Loucy (cell line): ENCODE measurements at regions not wholly inside any gene's neighbourhood (a gene's known extent, or its start where the extent isn't known, plus 50 kb on each side); places are given as distances from the start of the nearest gene placed in this dataset.

ENCODE experiments used
- H2AFZ ChIP-seq: fragments of 200-600 bp; sonication (generic); 2 replicates; pipeline ENCODE4 v1.6.0; 2016; ENCODE audit warnings: antibody characterized with exemption, mild to moderate bottlenecking, low read length, moderate library complexity
- H3F3A ChIP-seq: fragments of 200-600 bp; 2 replicates; pipeline ENCODE4 v1.6.0; 2016; ENCODE audit warnings: antibody characterized with exemption, low read depth, mild to moderate bottlenecking
- H3K27me3 ChIP-seq: fragments of 200-600 bp; sonication (generic); 2 replicates; pipeline ENCODE4 v1.6.1; 2014; ENCODE audit warnings: low read length, mild to moderate bottlenecking; ENCODE audit not compliant: insufficient read depth, poor library complexity, severe bottlenecking
- H3K36me3 ChIP-seq: fragments of 200-600 bp; sonication (generic); 2 replicates; pipeline ENCODE4 v1.6.1; 2016; ENCODE audit warnings: low read length; ENCODE audit not compliant: insufficient read depth
- H3K4me1 ChIP-seq: fragments of 200-600 bp; sonication (generic); 2 replicates; pipeline ENCODE4 v1.5.1; 2014; ENCODE audit warnings: low read length, mild to moderate bottlenecking; ENCODE audit not compliant: insufficient read depth, poor library complexity, severe bottlenecking
- H3K4me2 ChIP-seq: fragments of 200-600 bp; sonication (generic); 2 replicates; pipeline ENCODE4 v1.6.0; 2014; ENCODE audit warnings: antibody characterized with exemption, low read length, low read depth, mild to moderate bottlenecking; ENCODE audit not compliant: poor library complexity, severe bottlenecking
- H3K4me3 ChIP-seq: fragments of 200-600 bp; sonication (generic); 2 replicates; pipeline ENCODE4 v1.5.1; 2014; ENCODE audit warnings: low read length, mild to moderate bottlenecking, mixed read lengths; ENCODE audit not compliant: poor library complexity, severe bottlenecking
- H3K79me2 ChIP-seq: fragments of 200-600 bp; sonication (generic); 2 replicates; pipeline ENCODE4 v1.6.1; 2014; ENCODE audit warnings: low read length; ENCODE audit not compliant: insufficient read depth
- H3K9ac ChIP-seq: fragments of 200-600 bp; sonication (generic); 2 replicates; pipeline ENCODE4 v1.6.0; 2014; ENCODE audit warnings: mild to moderate bottlenecking, low read depth, low read length, moderate library complexity; ENCODE audit not compliant: poor library complexity, severe bottlenecking
- H3K9me2 ChIP-seq: fragments of 200-600 bp; sonication (generic); replicated peaks from 2 replicates; pipeline ENCODE4 v1.6.1; 2016; ENCODE audit warnings: low read depth, low read length, mixed read lengths
- H3K9me3 ChIP-seq: fragments of 200-600 bp; sonication (generic); 2 replicates; pipeline ENCODE4 v1.6.1; 2014; ENCODE audit warnings: mild to moderate bottlenecking, antibody characterized with exemption, low read length, low read depth; ENCODE audit not compliant: insufficient read depth
- H4K20me1 ChIP-seq: fragments of 200-600 bp; sonication (generic); 2 replicates; pipeline ENCODE4 v1.6.0; 2014; ENCODE audit warnings: antibody characterized with exemption, low read length, mild to moderate bottlenecking; ENCODE audit not compliant: insufficient read depth, poor library complexity, severe bottlenecking
- CTCF ChIP-seq: fragments of 200-600 bp; sonication (generic); conservative IDR thresholded peaks from 2 replicates; pipeline ENCODE4 v1.5.1; 2014; ENCODE audit warnings: mild to moderate bottlenecking, antibody characterized with exemption, low read length
- EZH2phosphoT487 ChIP-seq: fragments of 200-600 bp; IDR thresholded peaks from 2 replicates; pipeline ENCODE4 v1.6.1; 2018; ENCODE audit warnings: antibody characterized with exemption, mild to moderate bottlenecking, moderate library complexity, borderline replicate concordance

GRCh38 chr2:225894236-225894980, 494.9 kb downstream of the NYAP2 start:
- no peaks in the 10 kb centered on the region for H3K9me3 ChIP-seq
- H3K4me3 ChIP-seq: no peak overlapping the region
- no peak overlapping the region for H2AFZ ChIP-seq
- no peaks in the 10 kb centered on the region for H3K27me3 ChIP-seq
- no peaks in the 10 kb centered on the region for H3F3A ChIP-seq
- TF ChIP-seq EZH2phosphoT487 (no peak), CTCF (no peak)
- no peak overlapping the region for H3K9ac ChIP-seq
- no peaks in the 10 kb centered on the region for H3K9me2 ChIP-seq
- H3K36me3 ChIP-seq: no peaks in the 10 kb centered on the region
- H3K4me1 ChIP-seq: no peaks in the 10 kb centered on the region
- no peaks in the 10 kb centered on the region for H4K20me1 ChIP-seq
- no peak overlapping the region for H3K4me2 ChIP-seq
- H3K79me2 ChIP-seq: no peaks in the 10 kb centered on the region

- Histone ChIP-seq H4K20me1 (no peaks in the 10 kb centered on the region), H3K79me2 (no peaks in the 10 kb centered on the region), H3K9me2 (no peaks in the 10 kb centered on the region), H3K27me3 (no peaks in the 10 kb centered on the region), H3K9me3 (no peaks in the 10 kb centered on the region), H3K4me3 (no peak overlapping the region), H3K4me1 (no peaks in the 10 kb centered on the region), H2AFZ (no peak overlapping the region), H3K36me3 (no peaks in the 10 kb centered on the region), H3F3A (no peaks in the 10 kb centered on the region), H3K9ac (no peak overlapping the region), H3K4me2 (no peak overlapping the region)
- TF ChIP-seq CTCF (no peak), EZH2phosphoT487 (no peak)
Observed at GRCh38 chr2:225893151-225893550, 493.6 kb downstream of the NYAP2 start.

- Histone ChIP-seq H4K20me1 (no peaks in the 10 kb centered on the region), H3K9me2 (no peaks in the 10 kb centered on the region), H3F3A (no peaks in the 10 kb centered on the region)
Observed at GRCh38 chr2:225891771-225892170, 492.3 kb downstream of the NYAP2 start.

More at GRCh38 chr2:225891771-225892170, 492.3 kb downstream of the NYAP2 start:
- TF ChIP-seq EZH2phosphoT487 (no peak), CTCF (no peak)
- Histone ChIP-seq H3K27me3 (no peaks in the 10 kb centered on the region), H3K4me2 (no peak overlapping the region), H3K4me3 (no peak overlapping the region), H2AFZ (no peak overlapping the region), H3K9ac (no peak overlapping the region), H3K9me3 (no peaks in the 10 kb centered on the region), H3K36me3 (no peaks in the 10 kb centered on the region), H3K4me1 (no peaks in the 10 kb centered on the region), H3K79me2 (no peaks in the 10 kb centered on the region)
